Endothelial cell of umbilical vein (primary cell): ENCODE measurements at regions not wholly inside any gene's neighbourhood (a gene's known extent, or its start where the extent isn't known, plus 50 kb on each side); places are given as distances from the start of the nearest gene placed in this dataset.

Experiments used
- BruUV-seq: library from RNA; stranded (reverse); fragments of 400-500 nt; replicated peaks from 2 replicates; lab custom pipeline; 2021; lab: Mats Ljungman, UMichigan
- CTCF ChIA-PET: fragments of 300-600, 350-600 bp; sonication (Branson Sonifier 250); formaldehyde crosslinking; loops from one replicate; lab custom pipeline; 2021; ENCODE audit warnings: antibody characterized with exemption, inconsistent platforms; lab: Charles Lee
- POLR2A ChIA-PET: fragments of 300-600, 350-600 bp; sonication (Branson Sonifier 250); formaldehyde crosslinking; loops from one replicate; lab custom pipeline; 2021; ENCODE audit warnings: antibody characterized with exemption, inconsistent platforms; lab: Charles Lee
- DNase-seq: peaks from one replicate; pipeline ENCODE4 v3.0.0-alpha.2; 2011; ENCODE audit warnings: low read depth, low spot score
- FAIRE-seq: peaks from 2 replicates; lab custom pipeline; 2011; peaks lifted over from hg19 to GRCh38; lab: Jason Lieb, UNC
- H2AFZ ChIP-seq: 2 replicates; pipeline ENCODE4 v1.6.0; 2012; ENCODE audit warnings: low read depth, low read length, control low read depth, inconsistent platforms
- H3K27ac ChIP-seq: 2 replicates; pipeline ENCODE4 v1.5.1; 2011; ENCODE audit warnings: low read depth, mild to moderate bottlenecking, control low read depth, low read length, moderate library complexity; ENCODE audit not compliant: insufficient read depth
- H3K27me3 ChIP-seq, 2 experiments: 2 replicates each; pipeline versions ENCODE4 v1.6.0 to v1.6.1; 2011; ENCODE audit warnings: low read length in 2 of 2, mixed read lengths in 1 of 2; ENCODE audit not compliant: control insufficient read depth in 2 of 2, insufficient read depth in 2 of 2
- H3K36me3 ChIP-seq, 2 experiments: 2 replicates in 1 of 2; 3 replicates in 1 of 2; pipeline ENCODE4 v1.5.1; 2011; ENCODE audit warnings: low read length in 2 of 2, mild to moderate bottlenecking in 1 of 2, moderate library complexity in 1 of 2; ENCODE audit not compliant: control insufficient read depth in 2 of 2, insufficient read depth in 2 of 2; ENCODE audit errors: extremely low read depth in 1 of 2
- H3K4me1 ChIP-seq: 3 replicates; pipeline ENCODE4 v1.5.1; 2011; ENCODE audit warnings: mild to moderate bottlenecking, low read length; ENCODE audit not compliant: control insufficient read depth, insufficient read depth; ENCODE audit errors: extremely low read depth
- H3K4me2 ChIP-seq: 2 replicates; pipeline ENCODE4 v1.6.1; 2011; ENCODE audit warnings: low read length, control low read depth, mixed read lengths; ENCODE audit not compliant: insufficient read depth
- H3K4me3 ChIP-seq, 3 experiments: fragments of 200-600 bp in 1 of 3; sonication (generic), shearing (Covaris generic) in 1 of 3; replicated peaks in 1 of 3; 2 replicates each; pipeline ENCODE4 v1.5.1; 2011 to 2016; ENCODE audit warnings: control low read depth in 3 of 3, low read length in 3 of 3, mild to moderate bottlenecking in 2 of 3, inconsistent platforms in 1 of 3, low read depth in 1 of 3, moderate library complexity in 1 of 3; ENCODE audit not compliant: insufficient read depth in 1 of 3
- H3K79me2 ChIP-seq: 2 replicates; pipeline ENCODE4 v1.6.0; 2012; ENCODE audit warnings: low read length, inconsistent platforms; ENCODE audit not compliant: control insufficient read depth, insufficient read depth
- H3K9ac ChIP-seq: replicated peaks from 2 replicates; pipeline ENCODE3; 2011; ENCODE audit warnings: low read length, control low read depth; ENCODE audit not compliant: insufficient read depth; ENCODE audit errors: extremely low read depth
- H3K9me1 ChIP-seq: replicated peaks from 3 replicates; pipeline ENCODE4 v1.6.0; 2011; ENCODE audit warnings: mild to moderate bottlenecking, low read length; ENCODE audit not compliant: control insufficient read depth, insufficient read depth; ENCODE audit errors: extremely low read depth
- H3K9me3 ChIP-seq: replicated peaks from 2 replicates; pipeline ENCODE4 v1.5.1; 2012; ENCODE audit warnings: low read length, inconsistent platforms; ENCODE audit not compliant: control insufficient read depth, insufficient read depth
- H4K20me1 ChIP-seq: replicated peaks from 2 replicates; pipeline ENCODE3; 2011; ENCODE audit warnings: mild to moderate bottlenecking, low read length; ENCODE audit not compliant: control insufficient read depth, insufficient read depth; ENCODE audit errors: extremely low read depth
- EZH2 ChIP-seq: IDR thresholded peaks from 2 replicates; pipeline ENCODE4 v1.6.1; 2012; ENCODE audit warnings: borderline replicate concordance, low read depth, mild to moderate bottlenecking, moderate library complexity, low read length, inconsistent platforms; ENCODE audit not compliant: severe bottlenecking
- MYC ChIP-seq: IDR thresholded peaks from one replicate; pipeline ENCODE4 v1.6.1; 2011; ENCODE audit warnings: mild to moderate bottlenecking, low read depth, low read length
- dilution Hi-C: fragments of 300-500 bp; cut with MboI; formaldehyde crosslinking; loops from one replicate; pipeline ENCODE4 v1.15.0; 2019; ENCODE audit warnings: low sequenced_read_pairs; ENCODE audit not compliant: extremely low pct_ligation_motif_present
- intact Hi-C: fragments of 100-400 bp; cut with micrococcal nuclease; formaldehyde crosslinking; loops from one replicate; pipeline ENCODE4 v1.10.0; 2022
- TF ChIP-seq, protein P1 (sequence below), 2 donors: IDR thresholded peaks; 1 replicate in 1 of 2; 2 replicates in 1 of 2; pipeline ENCODE4 v1.5.1; 2011; ENCODE audit warnings: low read length in 2 of 2, mild to moderate bottlenecking in 2 of 2, moderate library complexity in 2 of 2, control low read depth in 1 of 2, inconsistent platforms in 1 of 2, low read depth in 1 of 2; ENCODE audit not compliant: insufficient read depth in 1 of 2; ENCODE audit errors: extremely low read depth in 1 of 2

DNA sequence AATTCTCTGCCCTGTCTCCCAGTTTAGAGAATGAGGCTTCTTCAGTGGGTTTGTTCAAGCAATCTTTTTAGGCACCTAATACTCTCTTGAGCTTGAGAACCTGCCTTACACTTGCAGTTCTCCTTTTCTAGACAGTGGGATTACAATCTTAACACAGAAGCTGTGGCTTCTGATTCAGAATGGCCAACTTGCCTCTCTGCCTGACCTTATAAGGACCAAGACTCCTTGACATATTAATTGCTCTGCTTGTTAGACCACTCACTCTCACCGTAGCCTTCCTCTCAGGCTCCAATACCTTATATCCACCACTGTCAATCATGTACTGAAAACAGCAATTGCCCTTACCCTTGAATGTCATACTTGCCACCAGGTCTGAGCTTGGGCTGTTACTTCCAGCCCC, 338.7 kb upstream of the MAOA start:
- POLR2A ChIA-PET: no interaction called here
- H3K27me3 ChIP-seq: no peaks in the 10 kb centered on the region
- no peak for TF ChIP-seq EZH2
- TF ChIP-seq, protein P1, sequence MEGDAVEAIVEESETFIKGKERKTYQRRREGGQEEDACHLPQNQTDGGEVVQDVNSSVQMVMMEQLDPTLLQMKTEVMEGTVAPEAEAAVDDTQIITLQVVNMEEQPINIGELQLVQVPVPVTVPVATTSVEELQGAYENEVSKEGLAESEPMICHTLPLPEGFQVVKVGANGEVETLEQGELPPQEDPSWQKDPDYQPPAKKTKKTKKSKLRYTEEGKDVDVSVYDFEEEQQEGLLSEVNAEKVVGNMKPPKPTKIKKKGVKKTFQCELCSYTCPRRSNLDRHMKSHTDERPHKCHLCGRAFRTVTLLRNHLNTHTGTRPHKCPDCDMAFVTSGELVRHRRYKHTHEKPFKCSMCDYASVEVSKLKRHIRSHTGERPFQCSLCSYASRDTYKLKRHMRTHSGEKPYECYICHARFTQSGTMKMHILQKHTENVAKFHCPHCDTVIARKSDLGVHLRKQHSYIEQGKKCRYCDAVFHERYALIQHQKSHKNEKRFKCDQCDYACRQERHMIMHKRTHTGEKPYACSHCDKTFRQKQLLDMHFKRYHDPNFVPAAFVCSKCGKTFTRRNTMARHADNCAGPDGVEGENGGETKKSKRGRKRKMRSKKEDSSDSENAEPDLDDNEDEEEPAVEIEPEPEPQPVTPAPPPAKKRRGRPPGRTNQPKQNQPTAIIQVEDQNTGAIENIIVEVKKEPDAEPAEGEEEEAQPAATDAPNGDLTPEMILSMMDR (IDR thresholded peaks at IDR 0.05; ENCODE audit: extremely low read depth in 1 of 2, insufficient read depth in 1 of 2, low read depth in 1 of 2, low read length in 2 of 2): no peak
- DNase-seq: no peak
- no TSS peak for BruUV-seq
- no peaks in the 10 kb centered on the region for H3K4me1 ChIP-seq
- H3K9me1 ChIP-seq: no peaks in the 10 kb centered on the region
- no peaks in the 10 kb centered on the region for H3K36me3 ChIP-seq
- H3K79me2 ChIP-seq: no peaks in the 10 kb centered on the region
- FAIRE-seq: no peak
- no peak overlapping the region for H3K4me2 ChIP-seq
- H4K20me1 ChIP-seq: no peaks in the 10 kb centered on the region
- no peak overlapping the region for H3K9ac ChIP-seq
- no peak overlapping the region for H3K27ac ChIP-seq
- CTCF ChIA-PET: no interaction called here
- no peak overlapping the region for H2AFZ ChIP-seq
- no peak overlapping the region for H3K4me3 ChIP-seq
- no peaks in the 10 kb centered on the region for H3K9me3 ChIP-seq
- intact Hi-C loops (no loop called here), dilution Hi-C loops (no loop called here)

DNA sequence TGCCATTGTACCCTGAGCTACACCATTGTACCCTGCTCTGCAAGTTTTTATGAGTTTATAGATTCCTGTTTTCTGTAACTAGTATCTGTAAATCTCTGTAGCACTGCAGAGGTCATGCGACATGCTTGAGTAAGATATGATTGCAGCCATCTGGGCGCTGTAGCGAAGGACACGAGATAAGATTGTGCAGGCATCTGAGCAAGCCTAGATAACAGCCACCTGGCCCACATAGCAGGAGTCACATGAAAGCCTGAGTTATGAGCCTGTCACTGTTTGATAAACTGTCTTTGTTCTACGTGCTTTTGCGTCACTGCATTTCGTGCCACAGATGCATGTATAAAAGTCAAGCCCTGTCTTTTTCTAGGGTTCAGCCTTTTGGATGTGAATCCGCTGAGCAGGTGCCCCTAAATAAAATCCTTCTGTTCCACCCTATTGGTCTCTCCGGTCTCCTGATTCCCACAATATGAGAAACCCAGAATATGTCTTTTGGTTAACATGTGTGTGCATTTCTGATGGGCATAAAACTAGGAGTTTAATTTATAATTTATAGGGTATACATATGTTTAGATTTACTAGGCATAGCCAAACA, 327.6 kb upstream of the MAOA start:
- H3K4me1 ChIP-seq: no peaks in the 10 kb centered on the region
- CTCF ChIA-PET: no interaction called here
- no peak for FAIRE-seq

More for the DNA sequence above, 327.6 kb upstream of the MAOA start:
- POLR2A ChIA-PET: no interaction called here
- Histone ChIP-seq H3K9me1 (no peaks in the 10 kb centered on the region), H3K27ac (no peak overlapping the region), H3K27me3 (no peaks in the 10 kb centered on the region), H3K79me2 (no peaks in the 10 kb centered on the region), H3K9ac (no peak overlapping the region), H3K4me2 (no peak overlapping the region), H3K9me3 (no peaks in the 10 kb centered on the region), H4K20me1 (no peaks in the 10 kb centered on the region), H3K4me3 (no peak overlapping the region), H3K36me3 (no peaks in the 10 kb centered on the region), H2AFZ (no peak overlapping the region)
- intact Hi-C loops (no loop called here), dilution Hi-C loops (no loop called here)
- no peak for DNase-seq
- BruUV-seq: no TSS peak
- TF ChIP-seq, protein P1 (IDR thresholded peaks at IDR 0.05; ENCODE audit: extremely low read depth in 1 of 2, insufficient read depth in 1 of 2, low read depth in 1 of 2, low read length in 2 of 2): no peak
- no peak for TF ChIP-seq MYC
